Testis (tissue), 2 donors: ENCODE measurements at regions not wholly inside any gene's neighbourhood (a gene's known extent, or its start where the extent isn't known, plus 50 kb on each side); places are given as distances from the start of the nearest gene placed in this dataset.

Experiments
- POLR2A ChIP-seq: fragments of 450-650 bp; IDR thresholded peaks from one replicate; pipeline ENCODE4 v1.6.1; 2017; ENCODE audit warnings: antibody characterized with exemption, mild to moderate bottlenecking, moderate library complexity
- TF ChIP-seq, protein P1 (sequence below), 3 experiments: fragments of 450-650 bp in 2 of 3; fragments of 200-600 bp in 1 of 3; sonication (generic) in 1 of 3; IDR thresholded peaks; one replicate each; pipeline ENCODE4 v1.5.1; 2016 to 2019; ENCODE audit warnings: antibody characterized with exemption in 3 of 3, mild to moderate bottlenecking in 2 of 3, moderate library complexity in 1 of 3

- TF ChIP-seq, protein P1, sequence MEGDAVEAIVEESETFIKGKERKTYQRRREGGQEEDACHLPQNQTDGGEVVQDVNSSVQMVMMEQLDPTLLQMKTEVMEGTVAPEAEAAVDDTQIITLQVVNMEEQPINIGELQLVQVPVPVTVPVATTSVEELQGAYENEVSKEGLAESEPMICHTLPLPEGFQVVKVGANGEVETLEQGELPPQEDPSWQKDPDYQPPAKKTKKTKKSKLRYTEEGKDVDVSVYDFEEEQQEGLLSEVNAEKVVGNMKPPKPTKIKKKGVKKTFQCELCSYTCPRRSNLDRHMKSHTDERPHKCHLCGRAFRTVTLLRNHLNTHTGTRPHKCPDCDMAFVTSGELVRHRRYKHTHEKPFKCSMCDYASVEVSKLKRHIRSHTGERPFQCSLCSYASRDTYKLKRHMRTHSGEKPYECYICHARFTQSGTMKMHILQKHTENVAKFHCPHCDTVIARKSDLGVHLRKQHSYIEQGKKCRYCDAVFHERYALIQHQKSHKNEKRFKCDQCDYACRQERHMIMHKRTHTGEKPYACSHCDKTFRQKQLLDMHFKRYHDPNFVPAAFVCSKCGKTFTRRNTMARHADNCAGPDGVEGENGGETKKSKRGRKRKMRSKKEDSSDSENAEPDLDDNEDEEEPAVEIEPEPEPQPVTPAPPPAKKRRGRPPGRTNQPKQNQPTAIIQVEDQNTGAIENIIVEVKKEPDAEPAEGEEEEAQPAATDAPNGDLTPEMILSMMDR (IDR thresholded peaks at IDR 0.05): peak in 2 of 3 experiments; percentile 15 to 23
- no peak for TF ChIP-seq POLR2A
Measured at GRCh38 chr2:241940329-241940728, 70.8 kb downstream of the RTP5 start.
